Mesendoderm (in vitro differentiated cells): ENCODE measurements at regions not wholly inside any gene's neighbourhood (a gene's known extent, or its start where the extent isn't known, plus 50 kb on each side); places are given as distances from the start of the nearest gene placed in this dataset.

Experiments used
- DNase-seq: peaks from one replicate; pipeline ENCODE4 v3.0.0; 2013
- H2AK5ac ChIP-seq: 2 replicates; pipeline ENCODE4 v1.6.1; 2013; ENCODE audit warnings: low read length, inconsistent platforms
- H2BK120ac ChIP-seq: 2 replicates; pipeline ENCODE4 v1.6.1; 2013; ENCODE audit warnings: low read depth, mild to moderate bottlenecking, low read length, moderate library complexity, mixed read lengths
- H2BK15ac ChIP-seq: replicated peaks from 2 replicates; pipeline ENCODE4 v1.6.1; 2013; ENCODE audit warnings: low read depth, mild to moderate bottlenecking, moderate library complexity
- H2BK5ac ChIP-seq: 2 replicates; pipeline ENCODE4 v1.6.1; 2013; ENCODE audit warnings: low read length, inconsistent platforms
- H3K18ac ChIP-seq: 2 replicates; pipeline ENCODE4 v1.6.1; 2013; ENCODE audit warnings: mild to moderate bottlenecking, low read length, mixed read lengths
- H3K23ac ChIP-seq: one replicate; pipeline ENCODE4 v1.6.1; 2013; ENCODE audit warnings: low read length
- H3K27ac ChIP-seq: 2 replicates; pipeline ENCODE4 v1.5.1; 2013; ENCODE audit warnings: low read depth, mild to moderate bottlenecking, inconsistent platforms, low read length, moderate library complexity
- H3K27me3 ChIP-seq: 2 replicates; pipeline ENCODE4 v1.6.1; 2013; ENCODE audit warnings: low read length, control low read depth, mild to moderate bottlenecking, inconsistent platforms; ENCODE audit not compliant: insufficient read depth, poor library complexity
- H3K36me3 ChIP-seq: 2 replicates; pipeline ENCODE4 v1.6.1; 2013; ENCODE audit warnings: low read length, inconsistent platforms; ENCODE audit not compliant: control insufficient read depth, insufficient read depth
- H3K4ac ChIP-seq: one replicate; pipeline ENCODE4 v1.6.1; 2013; ENCODE audit warnings: low read depth, mild to moderate bottlenecking, low read length, moderate library complexity
- H3K4me1 ChIP-seq: 2 replicates; pipeline ENCODE4 v1.6.1; 2013; ENCODE audit warnings: low read depth, low read length, inconsistent platforms; ENCODE audit not compliant: control insufficient read depth
- H3K4me2 ChIP-seq: 2 replicates; pipeline ENCODE4 v1.6.1; 2013; ENCODE audit warnings: low read length
- H3K4me3 ChIP-seq: 2 replicates; pipeline ENCODE4 v1.5.1; 2013; ENCODE audit warnings: mild to moderate bottlenecking, low read length
- H3K56ac ChIP-seq: one replicate; pipeline ENCODE4 v1.6.1; 2013; ENCODE audit warnings: low read length
- H3K79me1 ChIP-seq: 2 replicates; pipeline ENCODE4 v1.6.1; 2013; ENCODE audit warnings: low read length, inconsistent platforms
- H3K79me2 ChIP-seq: 2 replicates; pipeline ENCODE4 v1.6.1; 2013; ENCODE audit warnings: mild to moderate bottlenecking, low read length; ENCODE audit not compliant: control insufficient read depth, insufficient read depth
- H3K9ac ChIP-seq: 2 replicates; pipeline ENCODE4 v1.6.1; 2013; ENCODE audit warnings: low read length, inconsistent platforms
- H4K5ac ChIP-seq: one replicate; pipeline ENCODE4 v1.6.1; 2013; ENCODE audit warnings: low read length
- H4K8ac ChIP-seq: one replicate; pipeline ENCODE4 v1.6.1; 2013; ENCODE audit warnings: low read depth, mild to moderate bottlenecking, control low read depth, low read length, moderate library complexity
- WGBS: extraction: QIAGEN DNeasy Blood & Tissue Kit; methylation state at CpG from one replicate; pipeline ENCODE4 v1.1.7; 2013; ENCODE audit warnings: low lambda C conversion rate, missing lambda C conversion rate; ENCODE audit not compliant: insufficient coverage; ENCODE audit errors: extremely low coverage; 5-methylcytosine and 5-hydroxymethylcytosine counted together

GRCh38 chr4:122988696-122989095, 66.3 kb upstream of the NUDT6 start:
- Histone ChIP-seq H3K36me3 (no peaks in the 10 kb centered on the region), H3K23ac (no peak overlapping the region), H2BK5ac (no peak overlapping the region), H3K79me1 (peaks cover 6% of the 10 kb centered on the region), H3K27me3 (no peaks in the 10 kb centered on the region), H4K5ac (no peak overlapping the region), H3K27ac (no peak overlapping the region), H3K79me2 (no peaks in the 10 kb centered on the region), H3K4me1 (no peaks in the 10 kb centered on the region), H3K4ac (no peak overlapping the region), H2AK5ac (no peak overlapping the region), H2BK15ac (no peak overlapping the region), H3K56ac (no peak overlapping the region), H3K18ac (no peak overlapping the region), H3K4me2 (no peak overlapping the region), H3K4me3 (no peak overlapping the region), H2BK120ac (no peak overlapping the region), H4K8ac (no peak overlapping the region), H3K9ac (no peak overlapping the region)
- DNase-seq: no peak
- WGBS: no CpG with 5 or more reads among the region's 2 CpGs

DNA sequence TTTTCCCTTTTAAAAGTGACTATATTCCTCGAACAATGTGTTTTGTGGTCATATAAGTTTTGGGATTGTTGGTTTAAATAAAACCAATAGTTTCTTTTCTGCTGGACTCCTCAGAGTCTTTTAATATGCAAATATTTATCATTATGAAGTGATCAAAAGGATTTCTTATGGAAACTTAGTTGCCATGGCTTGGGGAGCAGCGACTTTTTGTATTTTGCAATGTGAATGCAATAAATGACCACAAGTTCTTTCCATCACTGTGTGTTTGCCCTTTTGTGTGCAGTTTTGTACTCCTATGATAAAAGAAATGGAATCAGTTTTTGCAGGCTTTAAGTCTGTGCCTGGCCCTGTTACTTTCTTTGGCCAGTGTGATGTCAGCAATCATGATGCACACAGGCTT, 68.5 kb upstream of the NUDT6 start:
- H2BK15ac ChIP-seq: no peak overlapping the region
- no peak overlapping the region for H3K56ac ChIP-seq
- H3K9ac ChIP-seq: no peak overlapping the region
- H3K4me3 ChIP-seq: no peak overlapping the region
- H2AK5ac ChIP-seq: no peak overlapping the region
- H2BK120ac ChIP-seq: no peak overlapping the region
- H3K18ac ChIP-seq: no peak overlapping the region
- no peak overlapping the region for H2BK5ac ChIP-seq
- H4K5ac ChIP-seq: no peak overlapping the region
- H3K23ac ChIP-seq: no peak overlapping the region
- H3K79me1 ChIP-seq: peaks cover 5% of the 10 kb centered on the region
- no CpG with 5 or more reads among the region's 2 CpGs for WGBS
- H4K8ac ChIP-seq: no peak overlapping the region
- DNase-seq: no peak
- no peaks in the 10 kb centered on the region for H3K36me3 ChIP-seq
- no peaks in the 10 kb centered on the region for H3K79me2 ChIP-seq
- no peak overlapping the region for H3K4ac ChIP-seq
- H3K27ac ChIP-seq: no peak overlapping the region
- H3K27me3 ChIP-seq: no peaks in the 10 kb centered on the region
- H3K4me2 ChIP-seq: no peak overlapping the region
- H3K4me1 ChIP-seq: no peaks in the 10 kb centered on the region

GRCh38 chr4:122992057-122992456, 69.7 kb upstream of the NUDT6 start:
- no peak overlapping the region for H3K27ac ChIP-seq
- H3K4me2 ChIP-seq: no peak overlapping the region
- H4K8ac ChIP-seq: peak overlapping the region; percentile 56
- no peak overlapping the region for H3K4ac ChIP-seq
- no peak overlapping the region for H2BK5ac ChIP-seq
- H3K56ac ChIP-seq: no peak overlapping the region
- no peak overlapping the region for H3K18ac ChIP-seq
- no peak overlapping the region for H3K23ac ChIP-seq
- no peak overlapping the region for H3K4me3 ChIP-seq
- peaks cover 5% of the 10 kb centered on the region for H3K79me1 ChIP-seq
- H2AK5ac ChIP-seq: no peak overlapping the region
- H3K79me2 ChIP-seq: no peaks in the 10 kb centered on the region
- no peak overlapping the region for H2BK15ac ChIP-seq
- no peak overlapping the region for H2BK120ac ChIP-seq
- H4K5ac ChIP-seq: no peak overlapping the region
- no peaks in the 10 kb centered on the region for H3K4me1 ChIP-seq
- no peaks in the 10 kb centered on the region for H3K36me3 ChIP-seq
- DNase-seq: no peak
- no peaks in the 10 kb centered on the region for H3K27me3 ChIP-seq
- H3K9ac ChIP-seq: no peak overlapping the region

- no peak for DNase-seq
- Histone ChIP-seq H3K4me1 (no peaks in the 10 kb centered on the region), H3K79me1 (peaks cover 5% of the 10 kb centered on the region), H2BK15ac (no peak overlapping the region), H2AK5ac (no peak overlapping the region), H3K27ac (no peak overlapping the region), H2BK5ac (no peak overlapping the region), H3K18ac (no peak overlapping the region), H3K4me3 (no peak overlapping the region), H3K79me2 (no peaks in the 10 kb centered on the region), H3K23ac (no peak overlapping the region), H3K27me3 (no peaks in the 10 kb centered on the region), H3K56ac (no peak overlapping the region), H3K9ac (no peak overlapping the region), H2BK120ac (no peak overlapping the region), H4K8ac (no peak overlapping the region), H3K36me3 (no peaks in the 10 kb centered on the region), H4K5ac (no peak overlapping the region), H3K4ac (no peak overlapping the region), H3K4me2 (no peak overlapping the region)
- WGBS: no CpG with 5 or more reads among the region's 2 CpGs
These were observed 70.2 kb upstream of the NUDT6 start for GRCh38 chr4:122992641-122993040.

DNA sequence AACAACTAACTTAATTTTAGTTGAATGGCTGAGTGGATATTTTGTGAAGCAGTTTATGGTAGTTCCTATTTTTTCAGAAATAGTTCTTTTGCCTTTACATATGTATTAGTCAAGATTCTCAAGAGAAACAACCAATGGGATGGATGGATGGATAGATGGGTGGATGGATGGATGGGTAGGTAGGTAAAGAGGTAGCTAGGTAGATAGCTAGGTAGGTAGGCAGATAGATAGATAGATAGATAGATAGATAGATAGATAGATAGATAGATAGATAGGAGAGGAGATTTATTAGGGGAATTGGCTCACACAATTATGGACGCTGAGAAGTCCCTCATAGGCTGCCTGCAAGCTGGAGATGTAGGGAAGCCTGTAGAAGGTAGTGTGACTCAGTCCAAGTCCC, 74.0 kb upstream of the NUDT6 start:
- DNase-seq: no peak

GRCh38 chr4:122997463-122998101, 75.2 kb upstream of the NUDT6 start:
- no peak for DNase-seq
- H3K27ac ChIP-seq: no peak overlapping the region
- no peak overlapping the region for H4K8ac ChIP-seq
- H2BK15ac ChIP-seq: no peak overlapping the region
- no peaks in the 10 kb centered on the region for H3K36me3 ChIP-seq
- no peak overlapping the region for H3K23ac ChIP-seq
- no peaks in the 10 kb centered on the region for H3K79me2 ChIP-seq
- H3K9ac ChIP-seq: no peak overlapping the region
- no peaks in the 10 kb centered on the region for H3K4me1 ChIP-seq
- H3K4ac ChIP-seq: no peak overlapping the region
- H3K56ac ChIP-seq: no peak overlapping the region
- no peak overlapping the region for H3K18ac ChIP-seq
- no peak overlapping the region for H3K4me2 ChIP-seq
- H3K4me3 ChIP-seq: no peak overlapping the region
- H2BK5ac ChIP-seq: no peak overlapping the region
- H2AK5ac ChIP-seq: no peak overlapping the region
- no peak overlapping the region for H2BK120ac ChIP-seq
- WGBS: no CpG with 5 or more reads among the region's 2 CpGs
- H3K79me1 ChIP-seq: no peaks in the 10 kb centered on the region
- H3K27me3 ChIP-seq: no peaks in the 10 kb centered on the region
- no peak overlapping the region for H4K5ac ChIP-seq

More for the DNA sequence above, 74.0 kb upstream of the NUDT6 start:
- no CpG with 5 or more reads among the region's 1 CpG for WGBS
- Histone ChIP-seq H2BK15ac (no peak overlapping the region), H3K4me3 (no peak overlapping the region), H3K27ac (no peak overlapping the region), H3K4ac (no peak overlapping the region), H4K5ac (no peak overlapping the region), H4K8ac (no peak overlapping the region), H3K18ac (no peak overlapping the region), H2BK5ac (no peak overlapping the region), H3K79me1 (no peaks in the 10 kb centered on the region), H3K79me2 (no peaks in the 10 kb centered on the region), H3K27me3 (no peaks in the 10 kb centered on the region), H2AK5ac (no peak overlapping the region), H3K56ac (no peak overlapping the region), H3K36me3 (no peaks in the 10 kb centered on the region), H3K4me1 (no peaks in the 10 kb centered on the region), H3K4me2 (no peak overlapping the region), H2BK120ac (no peak overlapping the region), H3K23ac (no peak overlapping the region), H3K9ac (no peak overlapping the region)
